SH-SY5Y (cell line): ENCODE measurements at regions not wholly inside any gene's neighbourhood (a gene's known extent, or its start where the extent isn't known, plus 50 kb on each side); places are given as distances from the start of the nearest gene placed in this dataset.

Experiments
- GATA2 ChIP-seq: IDR thresholded peaks from 2 replicates; pipeline ENCODE4 v1.6.1; 2011; ENCODE audit warnings: mild to moderate bottlenecking, low read depth, low read length
- GATA3 ChIP-seq: IDR thresholded peaks from 2 replicates; pipeline ENCODE4 v1.6.1; 2011; ENCODE audit warnings: low read depth, mild to moderate bottlenecking, low read length, moderate library complexity

DNA sequence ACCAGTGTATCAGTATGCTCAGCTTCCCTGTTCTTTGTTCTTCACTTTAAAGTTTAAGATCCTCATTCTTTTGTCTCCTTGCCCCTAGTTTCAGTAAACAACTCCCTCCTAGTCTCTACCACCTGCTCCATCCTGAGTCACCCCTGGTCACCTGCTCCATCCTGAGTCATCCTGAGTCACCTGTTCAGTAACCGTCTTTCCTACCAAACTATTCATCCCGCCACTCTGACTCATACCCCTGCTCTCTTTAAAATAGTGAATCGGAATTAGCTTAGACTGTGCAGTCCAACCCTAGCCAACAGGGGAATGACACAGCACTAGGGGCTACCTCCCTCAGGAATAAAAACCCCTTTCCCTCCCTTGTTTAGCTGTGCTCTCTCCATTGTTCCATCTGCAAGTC is 888.1 kb upstream of the MDGA2 start:
- TF ChIP-seq GATA2 = no peak
- TF ChIP-seq GATA3 = no peak
